Psoas muscle (tissue), 7 donors: ENCODE measurements at regions not wholly inside any gene's neighbourhood (a gene's known extent, or its start where the extent isn't known, plus 50 kb on each side); places are given as distances from the start of the nearest gene placed in this dataset.

Experiments used
- ATAC-seq, 4 donors: fragments of 200-7000 bp; cut with Tn5 transposase; one replicate each; pipeline ENCODE4 v1.9.1; 2020; ENCODE audit warnings: moderate library complexity in 3 of 4, mild to moderate bottlenecking in 2 of 4
- DNase-seq, 2 donors: peaks; one replicate each; pipeline ENCODE4 v3.0.0-alpha.2; 2020
- H3K27ac ChIP-seq: fragments of 200-600 bp; one replicate; pipeline ENCODE4 v1.8.0; 2022
- H3K27me3 ChIP-seq, 3 donors: fragments of 200-600 bp in 1 of 3; one replicate each; pipeline versions ENCODE4 v1.6.1 to v1.8.0; 2013 to 2022; ENCODE audit warnings: low read length in 2 of 3, mild to moderate bottlenecking in 2 of 3, moderate library complexity in 1 of 3; ENCODE audit not compliant: insufficient read depth in 3 of 3
- H3K36me3 ChIP-seq, 2 donors: fragments of 200-600 bp in 1 of 2; one replicate each; pipeline versions ENCODE4 v1.6.1 to v1.8.0; 2013 to 2022; ENCODE audit warnings: low read depth in 1 of 2, mild to moderate bottlenecking in 1 of 2, moderate library complexity in 1 of 2; ENCODE audit not compliant: insufficient read depth in 1 of 2
- H3K4me1 ChIP-seq: fragments of 200-600 bp; one replicate; pipeline ENCODE4 v1.8.0; 2022
- H3K4me3 ChIP-seq: fragments of 200-600 bp; one replicate; pipeline ENCODE4 v1.8.0; 2022; ENCODE audit warnings: mild to moderate bottlenecking
- H3K9me3 ChIP-seq: fragments of 200-600 bp; one replicate; pipeline ENCODE4 v1.8.0; 2022
- CTCF ChIP-seq: fragments of 200-600 bp; IDR thresholded peaks from one replicate; pipeline ENCODE4 v1.8.0; 2022; ENCODE audit warnings: antibody characterized with exemption
- WGBS, 3 donors: extraction: QIAGEN DNeasy Blood & Tissue Kit; methylation state at CpG; one replicate each; pipeline versions ENCODE4 v1.1.6 to v1.1.7; 2013; 5-methylcytosine and 5-hydroxymethylcytosine counted together
- intact Hi-C, 2 donors: fragments of 100-400 bp; cut with DNase I; formaldehyde crosslinking; loops; one replicate each; pipeline versions ENCODE4 v1.11.0 to v1.14.2; 2022
- donor health status: healthy with polysubstance abuse.
- donor health status: DM: no; HTN: no; CAD: no; lungs with moderate emphysema.
- donor health status: Bipolar disorder and iron deficiency.
- donor health status: healthy.
- donor health status: DM: yes; HTN: yes; CAD: no.
- donor health status: DM: no; HTN: no; CAD: no.
- donor health status: DM: yes; HTN: yes; CAD: no.

GRCh38 chr1:193700710-193701355 lies 514.4 kb upstream of the B3GALT2 start:
- ATAC-seq (no peak), DNase-seq (no peak)
- intact Hi-C loops = no loop called here
- WGBS, 3 donors = 83 to 92% (median 87%) methylated on average over 3 of the region's 3 CpGs
- no peak for TF ChIP-seq CTCF
- H3K4me3 ChIP-seq = no peak overlapping the region
- H3K36me3 ChIP-seq = no peaks in the 10 kb centered on the region
- no peak overlapping the region for H3K27ac ChIP-seq
- no peaks in the 10 kb centered on the region for H3K4me1 ChIP-seq
- no peaks in the 10 kb centered on the region for H3K9me3 ChIP-seq
- no peaks in the 10 kb centered on the region for H3K27me3 ChIP-seq

GRCh38 chr1:193699261-193699660 lies 512.8 kb upstream of the B3GALT2 start:
- no peak overlapping the region for H3K4me3 ChIP-seq
- no peaks in the 10 kb centered on the region for H3K4me1 ChIP-seq
- 66 to 76% (median 73%) methylated on average over 4 of the region's 4 CpGs for WGBS, 3 donors
- H3K36me3 ChIP-seq = no peaks in the 10 kb centered on the region
- H3K27ac ChIP-seq = no peak overlapping the region
- no peak for TF ChIP-seq CTCF
- DNase-seq = no peak
- no peaks in the 10 kb centered on the region for H3K9me3 ChIP-seq
- ATAC-seq = no peak
- H3K27me3 ChIP-seq = no peaks in the 10 kb centered on the region
- intact Hi-C loops = no loop called here

- H3K27ac ChIP-seq = no peak overlapping the region
- 58 to 84% (median 78%) methylated on average over 3 of the region's 3 CpGs for WGBS, 3 donors
- no peaks in the 10 kb centered on the region for H3K9me3 ChIP-seq
- no peak for TF ChIP-seq CTCF
- DNase-seq (no peak), ATAC-seq (no peak)
- intact Hi-C loops = no loop called here
- no peaks in the 10 kb centered on the region for H3K4me1 ChIP-seq
- H3K36me3 ChIP-seq = no peaks in the 10 kb centered on the region
- H3K4me3 ChIP-seq = no peak overlapping the region
- no peaks in the 10 kb centered on the region for H3K27me3 ChIP-seq
These were observed 511.4 kb upstream of the B3GALT2 start for GRCh38 chr1:193697776-193698175.

- Histone ChIP-seq H3K4me3 (no peak overlapping the region), H3K27ac (no peak overlapping the region), H3K4me1 (no peaks in the 10 kb centered on the region), H3K36me3 (no peaks in the 10 kb centered on the region), H3K9me3 (no peaks in the 10 kb centered on the region), H3K27me3 (no peaks in the 10 kb centered on the region)
- TF ChIP-seq CTCF = no peak
- ATAC-seq (no peak), DNase-seq (no peak)
- intact Hi-C loops = no loop called here
- 75 to 83% (median 76%) methylated on average over 2 of the region's 2 CpGs for WGBS, 3 donors
These were observed 510.8 kb upstream of the B3GALT2 start for GRCh38 chr1:193697115-193697762.

- no peak overlapping the region for H3K27ac ChIP-seq
- no peak overlapping the region for H3K4me3 ChIP-seq
- no peaks in the 10 kb centered on the region for H3K36me3 ChIP-seq
- H3K27me3 ChIP-seq = no peaks in the 10 kb centered on the region
- no peak for TF ChIP-seq CTCF
- no peaks in the 10 kb centered on the region for H3K9me3 ChIP-seq
- no peak for DNase-seq
- WGBS, 3 donors = 86 to 88% (median 88%) methylated on average over 1 of the region's 1 CpG
- H3K4me1 ChIP-seq = no peaks in the 10 kb centered on the region
- intact Hi-C loops = no loop called here
- ATAC-seq = no peak
These were observed 508.3 kb upstream of the B3GALT2 start for GRCh38 chr1:193694741-193695140.
